ENCODE measurements at regions not wholly inside any gene's neighbourhood (a gene's known extent, or its start where the extent isn't known, plus 50 kb on each side); places are given as distances from the start of the nearest gene placed in this dataset.

DNA sequence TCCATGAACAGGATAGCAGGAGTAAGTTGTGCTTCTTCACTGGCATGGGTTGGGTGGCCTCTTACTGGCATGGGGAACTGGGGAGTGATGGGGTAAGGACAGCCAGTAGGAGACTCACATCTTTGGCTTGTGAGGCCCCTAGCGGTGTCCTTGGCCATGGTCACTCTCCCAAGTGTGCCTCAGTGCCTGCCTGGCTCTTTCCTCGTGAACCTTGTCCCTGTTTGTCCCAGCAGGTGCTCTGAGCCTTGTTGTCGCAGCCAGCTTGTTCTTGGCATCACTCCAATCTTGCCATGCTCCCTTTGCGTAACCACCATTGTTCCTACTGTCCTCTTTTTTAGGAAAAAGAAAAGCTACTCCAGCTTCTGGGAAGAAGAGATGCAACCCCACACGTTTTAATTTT lies 53.6 kb upstream of the SDK2 start:
- TF ChIP-seq POLR2A (IDR thresholded peaks at IDR 0.05) (no peak), EP300 (IDR thresholded peaks at IDR 0.05; ENCODE audit: low read depth) (no peak), POLR2AphosphoS5 (IDR thresholded peaks at IDR 0.05) (no peak)
- TF ChIP-seq, protein P1, sequence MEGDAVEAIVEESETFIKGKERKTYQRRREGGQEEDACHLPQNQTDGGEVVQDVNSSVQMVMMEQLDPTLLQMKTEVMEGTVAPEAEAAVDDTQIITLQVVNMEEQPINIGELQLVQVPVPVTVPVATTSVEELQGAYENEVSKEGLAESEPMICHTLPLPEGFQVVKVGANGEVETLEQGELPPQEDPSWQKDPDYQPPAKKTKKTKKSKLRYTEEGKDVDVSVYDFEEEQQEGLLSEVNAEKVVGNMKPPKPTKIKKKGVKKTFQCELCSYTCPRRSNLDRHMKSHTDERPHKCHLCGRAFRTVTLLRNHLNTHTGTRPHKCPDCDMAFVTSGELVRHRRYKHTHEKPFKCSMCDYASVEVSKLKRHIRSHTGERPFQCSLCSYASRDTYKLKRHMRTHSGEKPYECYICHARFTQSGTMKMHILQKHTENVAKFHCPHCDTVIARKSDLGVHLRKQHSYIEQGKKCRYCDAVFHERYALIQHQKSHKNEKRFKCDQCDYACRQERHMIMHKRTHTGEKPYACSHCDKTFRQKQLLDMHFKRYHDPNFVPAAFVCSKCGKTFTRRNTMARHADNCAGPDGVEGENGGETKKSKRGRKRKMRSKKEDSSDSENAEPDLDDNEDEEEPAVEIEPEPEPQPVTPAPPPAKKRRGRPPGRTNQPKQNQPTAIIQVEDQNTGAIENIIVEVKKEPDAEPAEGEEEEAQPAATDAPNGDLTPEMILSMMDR (IDR thresholded peaks at IDR 0.05): peak in 4 of 5 experiments; percentile 12 to 51 (median 23)

All from transverse colon (tissue), 4 donors.